CD4-positive, alpha-beta memory T cell (primary cell): ENCODE measurements at regions not wholly inside any gene's neighbourhood (a gene's known extent, or its start where the extent isn't known, plus 50 kb on each side); places are given as distances from the start of the nearest gene placed in this dataset.

Source experiments
- CTCF ChIA-PET: fragments of 350-600 bp; sonication (Branson Sonifier 250); formaldehyde crosslinking; loops from one replicate; lab custom pipeline; 2021; ENCODE audit warnings: inconsistent platforms; ENCODE audit not compliant: partially characterized antibody; lab: Charles Lee
- POLR2A ChIA-PET: fragments of 350-600 bp; sonication (Branson Sonifier 250); formaldehyde crosslinking; loops from one replicate; lab custom pipeline; 2021; ENCODE audit not compliant: partially characterized antibody; lab: Charles Lee
- DNase-seq, 5 donors: peaks; one replicate each; pipeline versions ENCODE4 v3.0.0 to v3.0.0-alpha.2; 2020 to 2022; ENCODE audit warnings: mixed read lengths in 1 of 5
- H3K27ac ChIP-seq: one replicate; pipeline ENCODE4 v1.7.0; 2013; ENCODE audit warnings: low read depth, low read length
- H3K27me3 ChIP-seq: 2 replicates; pipeline ENCODE4 v1.7.0; 2013; ENCODE audit warnings: mild to moderate bottlenecking, low read length, moderate library complexity; ENCODE audit not compliant: insufficient read depth
- H3K36me3 ChIP-seq: 2 replicates; pipeline ENCODE4 v1.7.0; 2013; ENCODE audit warnings: mild to moderate bottlenecking, low read length, moderate library complexity; ENCODE audit not compliant: insufficient read depth
- H3K4me1 ChIP-seq: 2 replicates; pipeline ENCODE4 v1.7.0; 2013; ENCODE audit warnings: mild to moderate bottlenecking, low read length, moderate library complexity; ENCODE audit not compliant: insufficient read depth
- H3K4me3 ChIP-seq, 2 donors: one replicate each; pipeline ENCODE4 v1.7.0; 2013; ENCODE audit warnings: low read length in 2 of 2, mild to moderate bottlenecking in 1 of 2
- H3K9me3 ChIP-seq, 2 donors: one replicate each; pipeline ENCODE4 v1.7.0; 2013; ENCODE audit warnings: low read length in 2 of 2, control low read depth in 1 of 2; ENCODE audit not compliant: control insufficient read depth in 1 of 2
- H3K27ac Mint-ChIP-seq, 7 donors: one replicate each; pipeline ENCODE4 v1.8.0; 2020 to 2021; ENCODE audit warnings: mixed read lengths in 7 of 7, mild to moderate bottlenecking in 6 of 7, inconsistent platforms in 3 of 7, moderate library complexity in 3 of 7
- H3K27me3 Mint-ChIP-seq, 2 donors: one replicate each; pipeline ENCODE4 v1.8.0; 2020 to 2021; ENCODE audit warnings: mixed read lengths in 2 of 2
- H3K36me3 Mint-ChIP-seq, 2 donors: one replicate each; pipeline ENCODE4 v1.8.0; 2020 to 2021; ENCODE audit warnings: mixed read lengths in 2 of 2, inconsistent platforms in 1 of 2, mild to moderate bottlenecking in 1 of 2
- H3K4me1 Mint-ChIP-seq, 4 donors: one replicate each; pipeline ENCODE4 v1.8.0; 2020 to 2021; ENCODE audit warnings: mixed read lengths in 4 of 4, mild to moderate bottlenecking in 1 of 4
- H3K4me3 Mint-ChIP-seq, 8 donors: one replicate each; pipeline ENCODE4 v1.8.0; 2020 to 2021; ENCODE audit warnings: mixed read lengths in 8 of 8, mild to moderate bottlenecking in 7 of 8, moderate library complexity in 6 of 8, inconsistent platforms in 3 of 8
- H3K9me3 Mint-ChIP-seq, 8 donors: one replicate each; pipeline ENCODE4 v1.8.0; 2020 to 2021; ENCODE audit warnings: mixed read lengths in 8 of 8, mild to moderate bottlenecking in 5 of 8, inconsistent platforms in 3 of 8, moderate library complexity in 1 of 8
- intact Hi-C: fragments of 100-400 bp; cut with micrococcal nuclease; formaldehyde crosslinking; loops from one replicate; pipeline ENCODE4 v1.15.1; 2023

GRCh38 chr16:18072161-18072560 lies 264.4 kb downstream of the NPIPA8 start:
- no peak overlapping the region for H3K4me3 ChIP-seq
- Mint-ChIP-seq H3K27me3 (peaks cover 0 to 9% of the 10 kb centered on the region in 2 donors), H3K4me3 (no peak overlapping the region), H3K9me3 (peaks cover 0 to 6% (median 2%) of the 10 kb centered on the region in 8 donors), H3K4me1 (no peaks in the 10 kb centered on the region), H3K36me3 (no peaks in the 10 kb centered on the region), H3K27ac (no peak overlapping the region)
- no peaks in the 10 kb centered on the region for H3K4me1 ChIP-seq
- H3K27ac ChIP-seq, result no peak overlapping the region
- no peak for DNase-seq
- POLR2A ChIA-PET, result no interaction called here
- no peaks in the 10 kb centered on the region for H3K9me3 ChIP-seq
- no peaks in the 10 kb centered on the region for H3K36me3 ChIP-seq
- intact Hi-C loops, result no loop called here
- no peaks in the 10 kb centered on the region for H3K27me3 ChIP-seq
- CTCF ChIA-PET, result no interaction called here

GRCh38 chr16:18069683-18070082 lies 266.9 kb downstream of the NPIPA8 start:
- no peaks in the 10 kb centered on the region for H3K9me3 ChIP-seq
- ChIA-PET POLR2A (no interaction called here), CTCF (no interaction called here)
- no peaks in the 10 kb centered on the region for H3K27me3 ChIP-seq
- intact Hi-C loops, result no loop called here
- H3K36me3 Mint-ChIP-seq, result no peaks in the 10 kb centered on the region
- no peak overlapping the region for H3K27ac ChIP-seq
- H3K36me3 ChIP-seq, result no peaks in the 10 kb centered on the region
- no peaks in the 10 kb centered on the region for H3K4me1 Mint-ChIP-seq
- H3K4me1 ChIP-seq, result no peaks in the 10 kb centered on the region
- H3K4me3 Mint-ChIP-seq, result no peak overlapping the region
- peaks cover 0 to 12% (median 2%) of the 10 kb centered on the region in 8 donors for H3K9me3 Mint-ChIP-seq
- H3K4me3 ChIP-seq, result no peak overlapping the region
- H3K27me3 Mint-ChIP-seq, result peaks cover 5 to 9% of the 10 kb centered on the region in 2 donors
- DNase-seq, result no peak
- H3K27ac Mint-ChIP-seq, result no peak overlapping the region

- Mint-ChIP-seq H3K9me3 (peaks cover 0 to 12% (median 2%) of the 10 kb centered on the region in 8 donors), H3K4me1 (no peaks in the 10 kb centered on the region), H3K27ac (no peak overlapping the region), H3K36me3 (no peaks in the 10 kb centered on the region), H3K4me3 (no peak overlapping the region), H3K27me3 (peaks cover 8 to 9% of the 10 kb centered on the region in 2 donors)
- no peaks in the 10 kb centered on the region for H3K36me3 ChIP-seq
- intact Hi-C loops, result no loop called here
- no peak overlapping the region for H3K27ac ChIP-seq
- H3K27me3 ChIP-seq, result no peaks in the 10 kb centered on the region
- no peak overlapping the region for H3K4me3 ChIP-seq
- no peaks in the 10 kb centered on the region for H3K9me3 ChIP-seq
- no peak for DNase-seq
- H3K4me1 ChIP-seq, result no peaks in the 10 kb centered on the region
- POLR2A ChIA-PET, result no interaction called here
- CTCF ChIA-PET, result no interaction called here
These were observed 268.1 kb downstream of the NPIPA8 start for GRCh38 chr16:18068477-18068876.

- H3K27me3 Mint-ChIP-seq, result peaks cover 13 to 23% of the 10 kb centered on the region in 2 donors
- CTCF ChIA-PET, result no interaction called here
- POLR2A ChIA-PET, result no interaction called here
These were observed 273.8 kb downstream of the NPIPA8 start for GRCh38 chr16:18062713-18063112.

GRCh38 chr16:18060351-18060750 lies 276.2 kb downstream of the NPIPA8 start:
- Mint-ChIP-seq H3K27ac (no peak overlapping the region), H3K4me1 (no peaks in the 10 kb centered on the region), H3K4me3 (no peak overlapping the region), H3K9me3 (peaks cover 0 to 6% (median 0%) of the 10 kb centered on the region in 8 donors), H3K36me3 (no peaks in the 10 kb centered on the region), H3K27me3 (peaks cover 11 to 18% of the 10 kb centered on the region in 2 donors)
- Histone ChIP-seq H3K4me1 (no peaks in the 10 kb centered on the region), H3K36me3 (no peaks in the 10 kb centered on the region), H3K27ac (no peak overlapping the region), H3K4me3 (no peak overlapping the region), H3K27me3 (no peaks in the 10 kb centered on the region), H3K9me3 (no peaks in the 10 kb centered on the region)
- POLR2A ChIA-PET, result no interaction called here
- intact Hi-C loops, result no loop called here
- CTCF ChIA-PET, result no interaction called here
- no peak for DNase-seq

More at GRCh38 chr16:18062713-18063112, 273.8 kb downstream of the NPIPA8 start:
- no peak for DNase-seq
- Histone ChIP-seq H3K4me3 (no peak overlapping the region), H3K36me3 (no peaks in the 10 kb centered on the region), H3K4me1 (no peaks in the 10 kb centered on the region), H3K27me3 (no peaks in the 10 kb centered on the region), H3K27ac (no peak overlapping the region), H3K9me3 (no peaks in the 10 kb centered on the region)
- Mint-ChIP-seq H3K4me3 (no peak overlapping the region), H3K27ac (no peak overlapping the region), H3K36me3 (no peaks in the 10 kb centered on the region), H3K9me3 (peaks cover 0 to 6% (median 0%) of the 10 kb centered on the region in 8 donors), H3K4me1 (no peaks in the 10 kb centered on the region)
- intact Hi-C loops, result no loop called here

- no peak for DNase-seq
- no peak overlapping the region for H3K4me3 Mint-ChIP-seq
- H3K27ac ChIP-seq, result no peak overlapping the region
- no peak overlapping the region for H3K4me3 ChIP-seq
- no peaks in the 10 kb centered on the region for H3K27me3 ChIP-seq
- H3K4me1 Mint-ChIP-seq, result no peaks in the 10 kb centered on the region
- intact Hi-C loops, result no loop called here
- H3K27ac Mint-ChIP-seq, result no peak overlapping the region
- H3K4me1 ChIP-seq, result no peaks in the 10 kb centered on the region
- ChIA-PET POLR2A (no interaction called here), CTCF (no interaction called here)
- no peaks in the 10 kb centered on the region for H3K9me3 ChIP-seq
- no peaks in the 10 kb centered on the region for H3K36me3 Mint-ChIP-seq
- H3K27me3 Mint-ChIP-seq, result peaks cover 11 to 18% of the 10 kb centered on the region in 2 donors
- H3K9me3 Mint-ChIP-seq, result peaks cover 0 to 2% (median 0%) of the 10 kb centered on the region in 8 donors
- no peaks in the 10 kb centered on the region for H3K36me3 ChIP-seq
These were observed 277.0 kb downstream of the NPIPA8 start for GRCh38 chr16:18059577-18059976.

GRCh38 chr16:18059089-18059488 lies 277.4 kb downstream of the NPIPA8 start:
- H3K9me3 Mint-ChIP-seq, result peaks cover 0 to 2% (median 0%) of the 10 kb centered on the region in 8 donors
- H3K4me1 Mint-ChIP-seq, result no peaks in the 10 kb centered on the region
- H3K27ac Mint-ChIP-seq, result no peak overlapping the region
- Histone ChIP-seq H3K36me3 (no peaks in the 10 kb centered on the region), H3K27me3 (no peaks in the 10 kb centered on the region), H3K4me3 (no peak overlapping the region), H3K27ac (no peak overlapping the region), H3K4me1 (no peaks in the 10 kb centered on the region), H3K9me3 (no peaks in the 10 kb centered on the region)
- ChIA-PET CTCF (no interaction called here), POLR2A (no interaction called here)
- no peak overlapping the region for H3K4me3 Mint-ChIP-seq
- intact Hi-C loops, result no loop called here
- no peaks in the 10 kb centered on the region for H3K36me3 Mint-ChIP-seq
- peaks cover 11 to 18% of the 10 kb centered on the region in 2 donors for H3K27me3 Mint-ChIP-seq
- no peak for DNase-seq

GRCh38 chr16:18055411-18055916 lies 281.1 kb downstream of the NPIPA8 start:
- no peak for DNase-seq
- H3K9me3 Mint-ChIP-seq, result peaks cover 0 to 10% (median 0%) of the 10 kb centered on the region in 8 donors
- no peak overlapping the region for H3K4me3 Mint-ChIP-seq

More at GRCh38 chr16:18055411-18055916, 281.1 kb downstream of the NPIPA8 start:
- H3K36me3 Mint-ChIP-seq, result no peaks in the 10 kb centered on the region
- Histone ChIP-seq H3K4me1 (no peaks in the 10 kb centered on the region), H3K36me3 (no peaks in the 10 kb centered on the region), H3K9me3 (no peaks in the 10 kb centered on the region), H3K27me3 (no peaks in the 10 kb centered on the region), H3K27ac (no peak overlapping the region), H3K4me3 (no peak overlapping the region)
- no peaks in the 10 kb centered on the region for H3K4me1 Mint-ChIP-seq
- H3K27ac Mint-ChIP-seq, result no peak overlapping the region
- POLR2A ChIA-PET, result no interaction called here
- intact Hi-C loops, result no loop called here
- CTCF ChIA-PET, result no interaction called here
- peaks cover 6 to 10% of the 10 kb centered on the region in 2 donors for H3K27me3 Mint-ChIP-seq
